ENCODE measurements at regions not wholly inside any gene's neighbourhood (a gene's known extent, or its start where the extent isn't known, plus 50 kb on each side); places are given as distances from the start of the nearest gene placed in this dataset.

GRCh38 chr5:120320626-120321025 lies 143.5 kb upstream of the PRR16 start:
- CTCF ChIA-PET: interaction anchor here (0.6 kb wide), 1 partner anchor 503 kb away, joined by 4 read pairs; no protein-coding TSS in a partner anchor
- Mint-ChIP-seq H3K27me3 (ENCODE audit: unreplicated experiment) (no peaks in the 10 kb centered on the region), H3K4me3 (ENCODE audit: low read depth, unreplicated experiment) (no peak overlapping the region), H3K9me3 (ENCODE audit: low read depth, unreplicated experiment) (peaks cover 2% of the 10 kb centered on the region), H3K27ac (ENCODE audit: unreplicated experiment) (no peak overlapping the region), H3K4me1 (ENCODE audit: low read depth, unreplicated experiment) (no peaks in the 10 kb centered on the region), H3K36me3 (ENCODE audit: insufficient read depth, unreplicated experiment) (no peaks in the 10 kb centered on the region)
- BruUV-seq (replicated peaks): no TSS peak
- intact Hi-C loops (cut with micrococcal nuclease; ENCODE audit: unreplicated experiment): no loop called here
- DNase-seq: no peak
- no peak for TF ChIP-seq CTCF (IDR thresholded peaks at IDR 0.05; ENCODE audit: unreplicated experiment)

- intact Hi-C loops (cut with micrococcal nuclease; ENCODE audit: unreplicated experiment): no loop called here
- no TSS peak for BruUV-seq (replicated peaks)
- no peak overlapping the region for H3K4me3 Mint-ChIP-seq (ENCODE audit: low read depth, unreplicated experiment)
- no peak overlapping the region for H3K27ac Mint-ChIP-seq (ENCODE audit: unreplicated experiment)
- DNase-seq: no peak
- TF ChIP-seq CTCF (IDR thresholded peaks at IDR 0.05; ENCODE audit: unreplicated experiment): no peak
- H3K36me3 Mint-ChIP-seq (ENCODE audit: insufficient read depth, unreplicated experiment): no peaks in the 10 kb centered on the region
- H3K4me1 Mint-ChIP-seq (ENCODE audit: low read depth, unreplicated experiment): no peaks in the 10 kb centered on the region
- peaks cover 5% of the 10 kb centered on the region for H3K9me3 Mint-ChIP-seq (ENCODE audit: low read depth, unreplicated experiment)
- no peaks in the 10 kb centered on the region for H3K27me3 Mint-ChIP-seq (ENCODE audit: unreplicated experiment)
- CTCF ChIA-PET: no interaction called here
Observed at GRCh38 chr5:120326651-120327050, 137.4 kb upstream of the PRR16 start.

- no TSS peak for BruUV-seq (replicated peaks)
- Mint-ChIP-seq H3K4me1 (ENCODE audit: low read depth, unreplicated experiment) (no peaks in the 10 kb centered on the region), H3K36me3 (ENCODE audit: insufficient read depth, unreplicated experiment) (no peaks in the 10 kb centered on the region), H3K4me3 (ENCODE audit: low read depth, unreplicated experiment) (no peak overlapping the region), H3K27me3 (ENCODE audit: unreplicated experiment) (no peaks in the 10 kb centered on the region), H3K27ac (ENCODE audit: unreplicated experiment) (no peak overlapping the region), H3K9me3 (ENCODE audit: low read depth, unreplicated experiment) (peaks cover 5% of the 10 kb centered on the region)
- CTCF ChIA-PET: no interaction called here
- TF ChIP-seq CTCF (IDR thresholded peaks at IDR 0.05; ENCODE audit: unreplicated experiment): no peak
- intact Hi-C loops (cut with micrococcal nuclease; ENCODE audit: unreplicated experiment): no loop called here
- no peak for DNase-seq
Observed at GRCh38 chr5:120327180-120327579, 136.9 kb upstream of the PRR16 start.

GRCh38 chr5:120329095-120329494 lies 135.0 kb upstream of the PRR16 start:
- intact Hi-C loops (cut with micrococcal nuclease; ENCODE audit: unreplicated experiment): no loop called here
- Mint-ChIP-seq H3K36me3 (ENCODE audit: insufficient read depth, unreplicated experiment) (no peaks in the 10 kb centered on the region), H3K9me3 (ENCODE audit: low read depth, unreplicated experiment) (peaks cover 5% of the 10 kb centered on the region), H3K27ac (ENCODE audit: unreplicated experiment) (no peak overlapping the region), H3K4me1 (ENCODE audit: low read depth, unreplicated experiment) (no peaks in the 10 kb centered on the region), H3K27me3 (ENCODE audit: unreplicated experiment) (no peaks in the 10 kb centered on the region), H3K4me3 (ENCODE audit: low read depth, unreplicated experiment) (no peak overlapping the region)
- DNase-seq: no peak
- TF ChIP-seq CTCF (IDR thresholded peaks at IDR 0.05; ENCODE audit: unreplicated experiment): no peak
- CTCF ChIA-PET: no interaction called here
- BruUV-seq (replicated peaks): no TSS peak

GRCh38 chr5:120330558-120330957 lies 133.5 kb upstream of the PRR16 start:
- CTCF ChIA-PET: no interaction called here
- no peaks in the 10 kb centered on the region for H3K4me1 Mint-ChIP-seq (ENCODE audit: low read depth, unreplicated experiment)
- no peak for DNase-seq
- peaks cover 3% of the 10 kb centered on the region for H3K9me3 Mint-ChIP-seq (ENCODE audit: low read depth, unreplicated experiment)
- no peak for TF ChIP-seq CTCF (IDR thresholded peaks at IDR 0.05; ENCODE audit: unreplicated experiment)
- intact Hi-C loops (cut with micrococcal nuclease; ENCODE audit: unreplicated experiment): no loop called here
- H3K4me3 Mint-ChIP-seq (ENCODE audit: low read depth, unreplicated experiment): no peak overlapping the region
- no peak overlapping the region for H3K27ac Mint-ChIP-seq (ENCODE audit: unreplicated experiment)
- no peaks in the 10 kb centered on the region for H3K36me3 Mint-ChIP-seq (ENCODE audit: insufficient read depth, unreplicated experiment)
- no peaks in the 10 kb centered on the region for H3K27me3 Mint-ChIP-seq (ENCODE audit: unreplicated experiment)
- no TSS peak for BruUV-seq (replicated peaks)
